NB4 (cell line): ENCODE measurements at regions not wholly inside any gene's neighbourhood (a gene's known extent, or its start where the extent isn't known, plus 50 kb on each side); places are given as distances from the start of the nearest gene placed in this dataset.

ENCODE experiments used
- DNase-seq: peaks from one replicate; pipeline ENCODE4 v3.0.0; 2010; ENCODE audit warnings: low read depth
- H3K4me3 ChIP-seq: one replicate; pipeline ENCODE4 v1.5.1; 2011; ENCODE audit warnings: mild to moderate bottlenecking, low read depth, low read length, moderate library complexity
- CTCF ChIP-seq: IDR thresholded peaks from one replicate; pipeline ENCODE4 v1.5.1; 2012; ENCODE audit warnings: low read depth, low read length
- MAX ChIP-seq: IDR thresholded peaks from 2 replicates; pipeline ENCODE4 v1.6.1; 2011; ENCODE audit warnings: low read depth, low read length
- MYC ChIP-seq: IDR thresholded peaks from 2 replicates; pipeline ENCODE4 v1.6.1; 2011; ENCODE audit warnings: low read depth, low read length
- POLR2A ChIP-seq: IDR thresholded peaks from 2 replicates; pipeline ENCODE4 v1.6.1; 2011; ENCODE audit warnings: mild to moderate bottlenecking; ENCODE audit not compliant: insufficient read length; ENCODE audit errors: extremely low read depth

GRCh38 chr1:87684194-87684593 is 355.5 kb downstream of the LMO4 start:
- TF ChIP-seq CTCF (no peak), MAX (no peak), POLR2A (no peak), MYC (no peak)
- H3K4me3 ChIP-seq, result no peak overlapping the region
- DNase-seq, result no peak

- H3K4me3 ChIP-seq, result no peak overlapping the region
- TF ChIP-seq MYC (no peak), CTCF (no peak), POLR2A (no peak), MAX (no peak)
- DNase-seq, result no peak
Measured at GRCh38 chr1:87684713-87685205, 356.1 kb downstream of the LMO4 start.

GRCh38 chr1:87685311-87686135 is 356.8 kb downstream of the LMO4 start:
- H3K4me3 ChIP-seq, result no peak overlapping the region
- no peak for DNase-seq
- TF ChIP-seq MAX (no peak), MYC (no peak), CTCF (no peak), POLR2A (no peak)

GRCh38 chr1:87686136-87686495 is 357.4 kb downstream of the LMO4 start:
- H3K4me3 ChIP-seq, result no peak overlapping the region
- no peak for DNase-seq
- TF ChIP-seq MAX (no peak), POLR2A (no peak), CTCF (no peak), MYC (no peak)

GRCh38 chr1:87686671-87687070 is 358.0 kb downstream of the LMO4 start:
- no peak for DNase-seq
- H3K4me3 ChIP-seq, result no peak overlapping the region
- no peak for TF ChIP-seq CTCF
- no peak for TF ChIP-seq MYC
- TF ChIP-seq POLR2A, result no peak
- TF ChIP-seq MAX, result no peak

GRCh38 chr1:87688136-87688535 is 359.5 kb downstream of the LMO4 start:
- TF ChIP-seq POLR2A, result no peak
- TF ChIP-seq MAX, result no peak
- TF ChIP-seq MYC, result no peak
- TF ChIP-seq CTCF, result no peak
- DNase-seq, result no peak
- H3K4me3 ChIP-seq, result no peak overlapping the region
